ENCODE measurements at regions not wholly inside any gene's neighbourhood (a gene's known extent, or its start where the extent isn't known, plus 50 kb on each side); places are given as distances from the start of the nearest gene placed in this dataset.

DNA sequence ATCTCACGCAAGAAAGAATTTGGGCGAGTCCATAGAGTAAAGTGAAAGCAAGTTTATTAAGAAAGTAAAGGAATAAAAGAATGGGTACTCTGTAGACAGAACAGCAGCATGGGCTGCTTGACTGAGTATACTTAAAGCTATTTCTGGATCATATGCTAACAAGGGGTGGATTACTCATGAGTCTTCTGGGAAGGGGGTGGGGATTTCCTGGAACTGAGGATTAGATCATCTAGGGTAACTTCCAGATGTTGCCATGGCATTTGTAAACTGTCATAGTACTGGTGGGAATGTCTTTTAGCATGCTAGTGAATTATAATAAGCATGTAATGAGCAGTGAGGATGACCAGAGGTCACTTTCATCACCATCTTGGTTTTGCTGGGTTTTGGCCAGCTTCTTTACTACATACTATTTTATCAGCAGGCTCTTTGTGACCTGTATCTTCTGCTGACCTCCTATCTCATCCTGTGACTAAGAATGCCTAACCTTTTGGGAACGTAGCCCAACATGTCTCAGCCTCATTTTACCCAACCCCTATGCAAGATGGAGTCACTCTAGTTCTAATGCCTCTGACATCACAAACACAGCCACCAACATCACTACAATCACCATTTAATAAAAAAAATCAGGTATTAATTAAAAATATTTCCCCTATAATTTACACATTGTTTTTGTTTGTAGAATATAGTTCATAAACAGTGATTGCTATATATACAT lies 890.7 kb upstream of the EPHA6 start:
- TF ChIP-seq, protein P1, sequence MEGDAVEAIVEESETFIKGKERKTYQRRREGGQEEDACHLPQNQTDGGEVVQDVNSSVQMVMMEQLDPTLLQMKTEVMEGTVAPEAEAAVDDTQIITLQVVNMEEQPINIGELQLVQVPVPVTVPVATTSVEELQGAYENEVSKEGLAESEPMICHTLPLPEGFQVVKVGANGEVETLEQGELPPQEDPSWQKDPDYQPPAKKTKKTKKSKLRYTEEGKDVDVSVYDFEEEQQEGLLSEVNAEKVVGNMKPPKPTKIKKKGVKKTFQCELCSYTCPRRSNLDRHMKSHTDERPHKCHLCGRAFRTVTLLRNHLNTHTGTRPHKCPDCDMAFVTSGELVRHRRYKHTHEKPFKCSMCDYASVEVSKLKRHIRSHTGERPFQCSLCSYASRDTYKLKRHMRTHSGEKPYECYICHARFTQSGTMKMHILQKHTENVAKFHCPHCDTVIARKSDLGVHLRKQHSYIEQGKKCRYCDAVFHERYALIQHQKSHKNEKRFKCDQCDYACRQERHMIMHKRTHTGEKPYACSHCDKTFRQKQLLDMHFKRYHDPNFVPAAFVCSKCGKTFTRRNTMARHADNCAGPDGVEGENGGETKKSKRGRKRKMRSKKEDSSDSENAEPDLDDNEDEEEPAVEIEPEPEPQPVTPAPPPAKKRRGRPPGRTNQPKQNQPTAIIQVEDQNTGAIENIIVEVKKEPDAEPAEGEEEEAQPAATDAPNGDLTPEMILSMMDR (IDR thresholded peaks at IDR 0.05): no peak
- TF ChIP-seq POLR2A (IDR thresholded peaks at IDR 0.05): no peak
